GM12878 (cell line): ENCODE measurements at regions not wholly inside any gene's neighbourhood (a gene's known extent, or its start where the extent isn't known, plus 50 kb on each side); places are given as distances from the start of the nearest gene placed in this dataset.
"Not testable (repeated sequence)": the region's sequence is repeated elsewhere in the genome, so short reads cannot be mapped to it uniquely, and the experiment has no call there.

Experiments used
- ATAC-seq: fragments of 200-7000 bp; cut with Tn5 transposase; 3 replicates; pipeline ENCODE4 v1.9.1; 2020; ENCODE audit warnings: mild to moderate bottlenecking, moderate library complexity
- BruUV-seq: library from RNA; stranded (reverse); fragments of 400-500 nt; replicated peaks from 2 replicates; lab custom pipeline; 2021; lab: Mats Ljungman, UMichigan
- CTCF ChIA-PET: fragments of 300-600 bp; sonication (Branson Sonifier 250); formaldehyde crosslinking; extraction: SDS; loops from one replicate; lab custom pipeline; 2021; ENCODE audit warnings: inconsistent platforms; lab: Yijun Ruan, JAX
- POLR2A ChIA-PET: fragments of 350-600 bp; formaldehyde crosslinking; extraction: SDS; loops from one replicate; lab custom pipeline; 2021; ENCODE audit warnings: inconsistent platforms; lab: Charles Lee
- RAD21 ChIA-PET: fragments of 300-600 bp; sonication (Branson Sonifier 250); formaldehyde crosslinking; loops from one replicate; lab custom pipeline; 2023; ENCODE audit warnings: antibody characterized with exemption; ENCODE audit not compliant: unreplicated experiment; lab: Charles Lee
- SMC1A ChIA-PET: fragments of 300-600 bp; sonication (Branson Sonifier 250); formaldehyde crosslinking; loops from one replicate; lab custom pipeline; 2023; ENCODE audit not compliant: unreplicated experiment, uncharacterized antibody; lab: Charles Lee
- DNase-seq: peaks from one replicate; pipeline ENCODE4 v3.0.0-alpha.2; 2011; ENCODE audit warnings: low read depth, low spot score
- FAIRE-seq: peaks from 3 replicates; lab custom pipeline; 2011; peaks lifted over from hg19 to GRCh38; lab: Jason Lieb, UNC
- H2AFZ ChIP-seq: 2 replicates; pipeline ENCODE4 v1.6.0; 2011; ENCODE audit warnings: low read depth, low read length, control low read depth; ENCODE audit not compliant: control insufficient read depth
- H3K27ac ChIP-seq: 2 replicates; pipeline ENCODE4 v1.5.1; 2011; ENCODE audit warnings: control low read depth; ENCODE audit not compliant: control insufficient read depth, insufficient read depth
- H3K27me3 ChIP-seq, 2 experiments: replicated peaks in 1 of 2; 2 replicates each; pipeline versions ENCODE4 v1.6.0 to v1.6.1; 2011; ENCODE audit warnings: low read length in 1 of 2; ENCODE audit not compliant: control insufficient read depth in 2 of 2, insufficient read depth in 2 of 2
- H3K36me3 ChIP-seq, 2 experiments: 2 replicates each; pipeline ENCODE4 v1.5.1; 2011; ENCODE audit warnings: low read length in 1 of 2; ENCODE audit not compliant: control insufficient read depth in 2 of 2, insufficient read depth in 2 of 2
- H3K4me1 ChIP-seq: 2 replicates; pipeline ENCODE4 v1.6.1; 2011; ENCODE audit warnings: mild to moderate bottlenecking, low read length, moderate library complexity, mixed read lengths; ENCODE audit not compliant: control insufficient read depth, insufficient read depth
- H3K4me2 ChIP-seq: 2 replicates; pipeline ENCODE4 v1.6.0; 2011; ENCODE audit warnings: control low read depth; ENCODE audit not compliant: control insufficient read depth, insufficient read depth
- H3K4me3 ChIP-seq: fragments of 200-600 bp; sonication (generic); 2 replicates; pipeline ENCODE4 v1.5.1; 2016
- H3K79me2 ChIP-seq: 2 replicates; pipeline ENCODE4 v1.6.0; 2011; ENCODE audit warnings: low read length; ENCODE audit not compliant: control insufficient read depth, insufficient read depth
- H3K9ac ChIP-seq: 2 replicates; pipeline ENCODE4 v1.8.0; 2011; ENCODE audit warnings: low read length, control low read depth, mixed read lengths; ENCODE audit not compliant: control insufficient read depth, insufficient read depth
- H3K9me3 ChIP-seq: replicated peaks from 3 replicates; pipeline ENCODE4 v1.5.1; 2011; ENCODE audit warnings: mild to moderate bottlenecking, low read length; ENCODE audit not compliant: control insufficient read depth, insufficient read depth
- H4K20me1 ChIP-seq: 2 replicates; pipeline ENCODE4 v1.6.0; 2011; ENCODE audit not compliant: control insufficient read depth, insufficient read depth
- BRCA1 ChIP-seq: IDR thresholded peaks from 2 replicates; pipeline ENCODE4 v1.6.1; 2011; ENCODE audit warnings: low read depth, low read length, improper control_type of control experiment
- CHD2 ChIP-seq: IDR thresholded peaks from 2 replicates; pipeline ENCODE4 v1.6.1; 2011; ENCODE audit warnings: low read depth, low read length, improper control_type of control experiment, borderline replicate concordance
- CHD4 ChIP-seq: fragments of 200-600 bp; sonication (generic); IDR thresholded peaks from 2 replicates; pipeline ENCODE4 v1.6.1; 2016; ENCODE audit warnings: mild to moderate bottlenecking
- KLF5 ChIP-seq: fragments of 450-650 bp; IDR thresholded peaks from 2 replicates; pipeline ENCODE4 v1.6.1; 2014; ENCODE audit warnings: mild to moderate bottlenecking; ENCODE audit not compliant: partially characterized antibody
- MXI1 ChIP-seq: fragments of 150-350 bp; IDR thresholded peaks from 2 replicates; pipeline ENCODE4 v1.6.1; 2011; ENCODE audit warnings: low read depth, mild to moderate bottlenecking, inconsistent platforms, low read length, improper control_type of control experiment
- NFIC ChIP-seq: IDR thresholded peaks from 2 replicates; pipeline ENCODE4 v1.6.1; 2012; ENCODE audit warnings: low read depth, mild to moderate bottlenecking, inconsistent platforms, low read length, moderate library complexity
- PAX5 ChIP-seq: IDR thresholded peaks from 2 replicates; pipeline ENCODE4 v1.6.1; 2011; ENCODE audit warnings: low read depth, low read length, borderline replicate concordance
- ZBED1 ChIP-seq: IDR thresholded peaks from 2 replicates; pipeline ENCODE4 v1.6.1; 2016; ENCODE audit warnings: borderline replicate concordance
- WGBS: methylation state at CpG from one replicate; pipeline ENCODE4 v1.1.6; 2016; ENCODE audit warnings: low lambda C conversion rate; ENCODE audit not compliant: insufficient replicate concordance, insufficient coverage; ENCODE audit errors: missing lambda C conversion rate; 5-methylcytosine and 5-hydroxymethylcytosine counted together
- in situ Hi-C: fragments of 300-500 bp; cut with MboI; formaldehyde crosslinking; loops from 9 replicates; pipeline ENCODE4 v1.14.3; 2018; ENCODE audit warnings: mixed read lengths
- intact Hi-C: fragments of 100-400 bp; cut with micrococcal nuclease; formaldehyde crosslinking; loops from one replicate; pipeline ENCODE4 v1.14.2; 2022; ENCODE audit not compliant: unreplicated experiment
- TF ChIP-seq, protein P1 (sequence below): IDR thresholded peaks from 2 replicates; pipeline ENCODE4 v1.6.1; 2011; ENCODE audit warnings: borderline replicate concordance, low read depth, mild to moderate bottlenecking, moderate library complexity, low read length; ENCODE audit not compliant: insufficient read depth, poor library complexity, severe bottlenecking
- TF ChIP-seq, protein P2 (sequence below): fragments of 450-650 bp; formaldehyde crosslinking; IDR thresholded peaks from 2 replicates; pipeline ENCODE4 v1.5.0; 2022; ENCODE audit warnings: mild to moderate bottlenecking, missing genetic modification characterization
- TF ChIP-seq, protein P3 (sequence below): fragments of 450-650 bp; IDR thresholded peaks from 2 replicates; pipeline ENCODE4 v1.6.1; 2014; ENCODE audit warnings: mild to moderate bottlenecking

DNA sequence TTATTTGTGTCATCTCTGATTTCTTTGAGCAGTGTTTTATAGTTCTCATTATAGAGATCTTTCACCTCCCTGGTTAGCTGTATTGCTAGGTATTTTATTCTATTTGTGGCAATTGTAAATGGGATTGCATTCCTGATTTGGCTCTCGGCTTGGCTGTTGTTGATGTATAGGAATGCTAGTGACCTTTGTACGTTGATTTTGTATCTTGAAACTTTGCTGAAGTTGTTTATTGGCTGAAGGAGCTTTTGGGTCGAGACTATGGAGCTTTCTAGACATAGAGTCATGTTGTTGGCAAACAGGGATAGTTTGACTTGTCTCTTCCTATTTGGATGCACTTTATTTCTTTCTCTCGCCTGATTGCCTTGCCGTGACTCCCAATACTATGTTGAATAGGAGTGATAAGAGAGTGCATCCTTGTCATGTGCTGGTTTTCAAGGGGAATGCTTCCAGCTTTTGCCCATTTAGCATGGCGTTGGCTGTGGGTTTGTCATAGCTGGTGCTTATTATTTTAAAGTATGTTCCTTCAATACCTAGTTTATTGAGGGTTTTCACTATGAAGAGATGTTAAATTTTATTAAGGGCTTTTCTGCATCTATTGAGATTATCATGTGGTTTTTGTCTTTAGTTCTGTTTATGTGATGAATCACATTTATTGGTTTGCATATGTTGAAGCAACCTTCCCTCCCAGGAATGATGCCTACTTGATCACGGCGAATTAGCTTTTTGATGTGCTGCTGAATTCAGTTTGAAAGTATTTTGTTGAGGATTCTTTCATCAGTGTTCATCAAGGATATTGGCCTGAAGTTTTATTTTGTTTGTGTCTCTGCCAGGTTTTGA is 72.7 kb upstream of the BOD1L1 start (continued):
- TF ChIP-seq, protein P1, sequence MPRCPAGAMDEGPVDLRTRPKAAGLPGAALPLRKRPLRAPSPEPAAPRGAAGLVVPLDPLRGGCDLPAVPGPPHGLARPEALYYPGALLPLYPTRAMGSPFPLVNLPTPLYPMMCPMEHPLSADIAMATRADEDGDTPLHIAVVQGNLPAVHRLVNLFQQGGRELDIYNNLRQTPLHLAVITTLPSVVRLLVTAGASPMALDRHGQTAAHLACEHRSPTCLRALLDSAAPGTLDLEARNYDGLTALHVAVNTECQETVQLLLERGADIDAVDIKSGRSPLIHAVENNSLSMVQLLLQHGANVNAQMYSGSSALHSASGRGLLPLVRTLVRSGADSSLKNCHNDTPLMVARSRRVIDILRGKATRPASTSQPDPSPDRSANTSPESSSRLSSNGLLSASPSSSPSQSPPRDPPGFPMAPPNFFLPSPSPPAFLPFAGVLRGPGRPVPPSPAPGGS, result no peak
- TF ChIP-seq NFIC, result no peak
- no peak for TF ChIP-seq PAX5
- TF ChIP-seq, protein P2, sequence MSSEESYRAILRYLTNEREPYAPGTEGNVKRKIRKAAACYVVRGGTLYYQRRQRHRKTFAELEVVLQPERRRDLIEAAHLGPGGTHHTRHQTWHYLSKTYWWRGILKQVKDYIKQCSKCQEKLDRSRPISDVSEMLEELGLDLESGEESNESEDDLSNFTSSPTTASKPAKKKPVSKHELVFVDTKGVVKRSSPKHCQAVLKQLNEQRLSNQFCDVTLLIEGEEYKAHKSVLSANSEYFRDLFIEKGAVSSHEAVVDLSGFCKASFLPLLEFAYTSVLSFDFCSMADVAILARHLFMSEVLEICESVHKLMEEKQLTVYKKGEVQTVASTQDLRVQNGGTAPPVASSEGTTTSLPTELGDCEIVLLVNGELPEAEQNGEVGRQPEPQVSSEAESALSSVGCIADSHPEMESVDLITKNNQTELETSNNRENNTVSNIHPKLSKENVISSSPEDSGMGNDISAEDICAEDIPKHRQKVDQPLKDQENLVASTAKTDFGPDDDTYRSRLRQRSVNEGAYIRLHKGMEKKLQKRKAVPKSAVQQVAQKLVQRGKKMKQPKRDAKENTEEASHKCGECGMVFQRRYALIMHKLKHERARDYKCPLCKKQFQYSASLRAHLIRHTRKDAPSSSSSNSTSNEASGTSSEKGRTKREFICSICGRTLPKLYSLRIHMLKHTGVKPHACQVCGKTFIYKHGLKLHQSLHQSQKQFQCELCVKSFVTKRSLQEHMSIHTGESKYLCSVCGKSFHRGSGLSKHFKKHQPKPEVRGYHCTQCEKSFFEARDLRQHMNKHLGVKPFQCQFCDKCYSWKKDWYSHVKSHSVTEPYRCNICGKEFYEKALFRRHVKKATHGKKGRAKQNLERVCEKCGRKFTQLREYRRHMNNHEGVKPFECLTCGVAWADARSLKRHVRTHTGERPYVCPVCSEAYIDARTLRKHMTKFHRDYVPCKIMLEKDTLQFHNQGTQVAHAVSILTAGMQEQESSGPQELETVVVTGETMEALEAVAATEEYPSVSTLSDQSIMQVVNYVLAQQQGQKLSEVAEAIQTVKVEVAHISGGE (CRISPR knock-in tag), result no peak
- TF ChIP-seq KLF5, result no peak
- TF ChIP-seq CHD4, result no peak
- TF ChIP-seq MXI1, result no peak
- TF ChIP-seq BRCA1, result no peak
- no peak for TF ChIP-seq CHD2
- no peak for TF ChIP-seq ZBED1
- TF ChIP-seq, protein P3, sequence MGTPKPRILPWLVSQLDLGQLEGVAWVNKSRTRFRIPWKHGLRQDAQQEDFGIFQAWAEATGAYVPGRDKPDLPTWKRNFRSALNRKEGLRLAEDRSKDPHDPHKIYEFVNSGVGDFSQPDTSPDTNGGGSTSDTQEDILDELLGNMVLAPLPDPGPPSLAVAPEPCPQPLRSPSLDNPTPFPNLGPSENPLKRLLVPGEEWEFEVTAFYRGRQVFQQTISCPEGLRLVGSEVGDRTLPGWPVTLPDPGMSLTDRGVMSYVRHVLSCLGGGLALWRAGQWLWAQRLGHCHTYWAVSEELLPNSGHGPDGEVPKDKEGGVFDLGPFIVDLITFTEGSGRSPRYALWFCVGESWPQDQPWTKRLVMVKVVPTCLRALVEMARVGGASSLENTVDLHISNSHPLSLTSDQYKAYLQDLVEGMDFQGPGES, result no peak

DNA sequence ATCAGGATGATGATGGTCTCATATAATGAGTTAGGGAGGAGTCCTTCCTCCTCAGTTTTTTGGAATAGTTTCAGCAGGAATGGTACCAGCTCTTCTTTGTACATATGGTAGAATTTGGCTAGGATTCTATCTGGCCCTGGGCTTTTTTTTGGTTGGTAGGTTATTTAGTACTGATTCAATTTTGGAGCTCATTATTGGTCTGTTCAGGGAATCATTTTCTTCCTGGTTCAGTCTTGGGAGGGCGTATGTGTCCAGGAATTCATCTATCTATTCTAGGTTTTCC is 73.3 kb upstream of the BOD1L1 start:
- intact Hi-C loops, H3K79me2 ChIP-seq, H3K4me2 ChIP-seq, FAIRE-seq, BruUV-seq, H3K36me3 ChIP-seq, in situ Hi-C loops, H3K27ac ChIP-seq, H3K4me1 ChIP-seq, DNase-seq, H3K27me3 ChIP-seq, RAD21 ChIA-PET, POLR2A ChIA-PET, ATAC-seq, H3K9me3 ChIP-seq, CTCF ChIA-PET, H3K9ac ChIP-seq, H4K20me1 ChIP-seq, H2AFZ ChIP-seq, H3K4me3 ChIP-seq: not testable (repeated sequence)
- SMC1A ChIA-PET, result interaction anchor here (0.6 kb wide), 1 partner anchor 138 kb away, joined by 3 read pairs; no protein-coding TSS in a partner anchor
- 0% methylated on average over 1 of the region's 1 CpG for WGBS
